Testis (tissue), 2 donors: ENCODE measurements at regions not wholly inside any gene's neighbourhood (a gene's known extent, or its start where the extent isn't known, plus 50 kb on each side); places are given as distances from the start of the nearest gene placed in this dataset.

ENCODE experiments used
- DNase-seq: peaks from one replicate; pipeline ENCODE4 v3.0.0-alpha.2; 2019
- H3K27ac ChIP-seq, 2 donors: fragments of 200-600 bp; sonication (generic); one replicate each; pipeline ENCODE4 v1.5.1; 2019
- H3K27me3 ChIP-seq: fragments of 200-600 bp; sonication (generic); one replicate; pipeline ENCODE4 v1.5.1; 2019
- H3K36me3 ChIP-seq: fragments of 200-600 bp; sonication (generic); one replicate; pipeline ENCODE4 v1.5.1; 2017; ENCODE audit warnings: low read depth; ENCODE audit errors: missing control alignments
- H3K4me1 ChIP-seq: fragments of 200-600 bp; sonication (generic); one replicate; pipeline ENCODE4 v1.5.1; 2019
- H3K4me3 ChIP-seq, 2 donors: fragments of 200-600 bp; sonication (generic); one replicate each; pipeline ENCODE4 v1.5.1; 2017 to 2019
- H3K9me3 ChIP-seq: fragments of 200-600 bp; sonication (generic); one replicate; pipeline ENCODE4 v1.5.1; 2017
- CTCF ChIP-seq, 3 experiments: fragments of 450-650 bp in 2 of 3; fragments of 200-600 bp in 1 of 3; sonication (generic) in 1 of 3; IDR thresholded peaks; one replicate each; pipeline ENCODE4 v1.5.1; 2016 to 2019; ENCODE audit warnings: antibody characterized with exemption in 3 of 3, mild to moderate bottlenecking in 2 of 3, moderate library complexity in 1 of 3
- POLR2A ChIP-seq: fragments of 450-650 bp; IDR thresholded peaks from one replicate; pipeline ENCODE4 v1.6.1; 2017; ENCODE audit warnings: antibody characterized with exemption, mild to moderate bottlenecking, moderate library complexity
- WGBS, 2 donors: methylation state at CpG; one replicate each; pipeline ENCODE4 v1.1.5; 2018; 5-methylcytosine and 5-hydroxymethylcytosine counted together
- intact Hi-C: fragments of 100-400 bp; cut with DNase I; formaldehyde crosslinking; loops from one replicate; pipeline ENCODE4 v1.15.1; 2023; ENCODE audit warnings: low total_unique reads

GRCh38 chr3:163266731-163267130, 1770.1 kb downstream of the OTOL1 start:
- Histone ChIP-seq H3K9me3 (no peaks in the 10 kb centered on the region), H3K36me3 (no peaks in the 10 kb centered on the region), H3K27me3 (no peaks in the 10 kb centered on the region), H3K27ac (no peak overlapping the region), H3K4me1 (no peaks in the 10 kb centered on the region), H3K4me3 (no peak overlapping the region)
- intact Hi-C loops: no loop called here
- DNase-seq: no peak
- TF ChIP-seq POLR2A: no peak
- no peak for TF ChIP-seq CTCF (IDR thresholded peaks at IDR 0.05)

GRCh38 chr3:163261618-163262017, 1765.0 kb downstream of the OTOL1 start:
- Histone ChIP-seq H3K36me3 (no peaks in the 10 kb centered on the region), H3K9me3 (no peaks in the 10 kb centered on the region), H3K27ac (no peak overlapping the region), H3K4me1 (no peaks in the 10 kb centered on the region), H3K27me3 (no peaks in the 10 kb centered on the region), H3K4me3 (no peak overlapping the region)
- no peak for DNase-seq
- intact Hi-C loops: no loop called here
- no peak for TF ChIP-seq POLR2A
- TF ChIP-seq CTCF (IDR thresholded peaks at IDR 0.05): no peak

DNA sequence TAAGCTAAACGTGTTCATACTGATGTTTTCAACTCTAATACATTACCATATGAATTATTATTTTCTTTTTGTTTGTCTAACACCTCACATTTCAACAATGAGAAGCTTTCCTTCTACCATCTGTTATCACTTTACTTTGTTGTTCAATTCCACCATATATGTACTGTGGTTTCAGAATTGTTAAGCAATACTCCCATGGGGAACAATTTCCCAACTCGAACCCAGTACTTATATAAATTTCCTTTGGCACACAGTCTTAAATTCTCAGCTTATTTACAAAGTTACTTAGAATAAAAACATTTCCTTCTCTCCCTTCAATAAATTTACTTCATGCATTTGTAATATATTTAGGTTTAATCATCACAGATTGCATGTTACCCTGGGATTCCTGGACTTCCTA, 1764.4 kb downstream of the OTOL1 start:
- H3K9me3 ChIP-seq: no peaks in the 10 kb centered on the region
- WGBS, 2 donors: 83 to 85% methylated on average over 2 of the region's 2 CpGs
- H3K4me1 ChIP-seq: no peaks in the 10 kb centered on the region
- TF ChIP-seq CTCF (IDR thresholded peaks at IDR 0.05): no peak
- TF ChIP-seq POLR2A: no peak
- no peak overlapping the region for H3K4me3 ChIP-seq
- intact Hi-C loops: no loop called here
- H3K27me3 ChIP-seq: no peaks in the 10 kb centered on the region
- H3K36me3 ChIP-seq: no peaks in the 10 kb centered on the region
- no peak for DNase-seq
- H3K27ac ChIP-seq: no peak overlapping the region

- TF ChIP-seq CTCF (IDR thresholded peaks at IDR 0.05): no peak
- WGBS, 2 donors: 82 to 90% methylated on average over 2 of the region's 2 CpGs
- Histone ChIP-seq H3K36me3 (no peaks in the 10 kb centered on the region), H3K4me1 (no peaks in the 10 kb centered on the region), H3K27ac (no peak overlapping the region), H3K9me3 (no peaks in the 10 kb centered on the region), H3K4me3 (no peak overlapping the region), H3K27me3 (no peaks in the 10 kb centered on the region)
- intact Hi-C loops: no loop called here
- DNase-seq: no peak
These were observed 1721.7 kb downstream of the OTOL1 start for GRCh38 chr3:163218336-163218735.

- no peak for DNase-seq
- no peak for TF ChIP-seq CTCF (IDR thresholded peaks at IDR 0.05)
- TF ChIP-seq POLR2A: no peak
- 43 to 66% methylated on average over 1 of the region's 1 CpG for WGBS, 2 donors
- Histone ChIP-seq H3K4me1 (no peaks in the 10 kb centered on the region), H3K27ac (no peak overlapping the region), H3K4me3 (no peak overlapping the region), H3K9me3 (no peaks in the 10 kb centered on the region), H3K36me3 (no peaks in the 10 kb centered on the region), H3K27me3 (no peaks in the 10 kb centered on the region)
- intact Hi-C loops: no loop called here
These were observed 1717.2 kb downstream of the OTOL1 start for GRCh38 chr3:163213838-163214237.
